ENCODE measurements at regions not wholly inside any gene's neighbourhood (a gene's known extent, or its start where the extent isn't known, plus 50 kb on each side); places are given as distances from the start of the nearest gene placed in this dataset.

DNA sequence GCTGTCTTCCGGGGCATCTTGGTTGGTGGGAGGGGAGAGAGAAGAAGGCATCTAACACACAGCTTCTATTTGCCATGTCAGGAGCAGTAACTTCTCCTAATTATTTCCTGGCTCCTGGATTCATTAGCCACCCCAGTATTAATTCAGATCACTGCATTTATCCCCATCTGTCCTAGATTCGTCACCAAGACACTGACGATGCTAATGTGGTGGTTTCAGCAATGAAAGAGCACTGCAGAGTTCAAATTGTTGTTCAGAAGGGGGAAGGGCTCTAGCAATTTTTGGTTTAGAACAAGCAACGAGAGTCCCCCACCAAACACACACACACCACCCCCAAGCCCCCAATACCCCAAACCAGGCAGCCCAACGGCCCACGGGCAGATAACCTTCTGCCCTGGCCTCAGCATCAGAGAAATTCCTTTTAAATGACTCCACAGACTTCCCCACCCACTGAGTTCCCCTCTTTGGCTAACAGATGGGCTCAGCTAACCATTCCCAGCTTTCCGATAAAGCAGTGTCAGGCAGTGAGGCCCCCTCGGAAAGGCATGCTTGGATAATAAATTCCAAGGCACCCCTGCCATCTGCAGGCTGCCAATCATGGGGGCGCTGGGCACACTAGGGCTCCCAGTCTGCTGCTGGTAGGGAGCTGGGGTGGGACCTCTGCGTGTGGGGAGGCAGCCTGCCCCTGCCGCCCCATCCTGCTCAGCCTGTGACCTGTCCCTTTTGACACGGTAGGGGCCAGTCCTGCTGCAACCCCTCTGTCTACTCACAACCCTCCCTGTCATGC lies 453.5 kb downstream of the MIAT start:
- TF ChIP-seq, protein P1, sequence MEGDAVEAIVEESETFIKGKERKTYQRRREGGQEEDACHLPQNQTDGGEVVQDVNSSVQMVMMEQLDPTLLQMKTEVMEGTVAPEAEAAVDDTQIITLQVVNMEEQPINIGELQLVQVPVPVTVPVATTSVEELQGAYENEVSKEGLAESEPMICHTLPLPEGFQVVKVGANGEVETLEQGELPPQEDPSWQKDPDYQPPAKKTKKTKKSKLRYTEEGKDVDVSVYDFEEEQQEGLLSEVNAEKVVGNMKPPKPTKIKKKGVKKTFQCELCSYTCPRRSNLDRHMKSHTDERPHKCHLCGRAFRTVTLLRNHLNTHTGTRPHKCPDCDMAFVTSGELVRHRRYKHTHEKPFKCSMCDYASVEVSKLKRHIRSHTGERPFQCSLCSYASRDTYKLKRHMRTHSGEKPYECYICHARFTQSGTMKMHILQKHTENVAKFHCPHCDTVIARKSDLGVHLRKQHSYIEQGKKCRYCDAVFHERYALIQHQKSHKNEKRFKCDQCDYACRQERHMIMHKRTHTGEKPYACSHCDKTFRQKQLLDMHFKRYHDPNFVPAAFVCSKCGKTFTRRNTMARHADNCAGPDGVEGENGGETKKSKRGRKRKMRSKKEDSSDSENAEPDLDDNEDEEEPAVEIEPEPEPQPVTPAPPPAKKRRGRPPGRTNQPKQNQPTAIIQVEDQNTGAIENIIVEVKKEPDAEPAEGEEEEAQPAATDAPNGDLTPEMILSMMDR (IDR thresholded peaks at IDR 0.05), result no peak
- no peak for TF ChIP-seq POLR2A (IDR thresholded peaks at IDR 0.05)
